Mesendoderm (in vitro differentiated cells): ENCODE measurements at regions not wholly inside any gene's neighbourhood (a gene's known extent, or its start where the extent isn't known, plus 50 kb on each side); places are given as distances from the start of the nearest gene placed in this dataset.
"Not testable (repeated sequence)": the region's sequence is repeated elsewhere in the genome, so short reads cannot be mapped to it uniquely, and the experiment has no call there.

Experiments
- DNase-seq: peaks from one replicate; pipeline ENCODE4 v3.0.0; 2013
- H2AK5ac ChIP-seq: 2 replicates; pipeline ENCODE4 v1.6.1; 2013; ENCODE audit warnings: low read length, inconsistent platforms
- H2BK120ac ChIP-seq: 2 replicates; pipeline ENCODE4 v1.6.1; 2013; ENCODE audit warnings: low read depth, mild to moderate bottlenecking, low read length, moderate library complexity, mixed read lengths
- H2BK15ac ChIP-seq: replicated peaks from 2 replicates; pipeline ENCODE4 v1.6.1; 2013; ENCODE audit warnings: low read depth, mild to moderate bottlenecking, moderate library complexity
- H2BK5ac ChIP-seq: 2 replicates; pipeline ENCODE4 v1.6.1; 2013; ENCODE audit warnings: low read length, inconsistent platforms
- H3K18ac ChIP-seq: 2 replicates; pipeline ENCODE4 v1.6.1; 2013; ENCODE audit warnings: mild to moderate bottlenecking, low read length, mixed read lengths
- H3K23ac ChIP-seq: one replicate; pipeline ENCODE4 v1.6.1; 2013; ENCODE audit warnings: low read length
- H3K27ac ChIP-seq: 2 replicates; pipeline ENCODE4 v1.5.1; 2013; ENCODE audit warnings: low read depth, mild to moderate bottlenecking, inconsistent platforms, low read length, moderate library complexity
- H3K27me3 ChIP-seq: 2 replicates; pipeline ENCODE4 v1.6.1; 2013; ENCODE audit warnings: low read length, control low read depth, mild to moderate bottlenecking, inconsistent platforms; ENCODE audit not compliant: insufficient read depth, poor library complexity
- H3K36me3 ChIP-seq: 2 replicates; pipeline ENCODE4 v1.6.1; 2013; ENCODE audit warnings: low read length, inconsistent platforms; ENCODE audit not compliant: control insufficient read depth, insufficient read depth
- H3K4ac ChIP-seq: one replicate; pipeline ENCODE4 v1.6.1; 2013; ENCODE audit warnings: low read depth, mild to moderate bottlenecking, low read length, moderate library complexity
- H3K4me1 ChIP-seq: 2 replicates; pipeline ENCODE4 v1.6.1; 2013; ENCODE audit warnings: low read depth, low read length, inconsistent platforms; ENCODE audit not compliant: control insufficient read depth
- H3K4me2 ChIP-seq: 2 replicates; pipeline ENCODE4 v1.6.1; 2013; ENCODE audit warnings: low read length
- H3K4me3 ChIP-seq: 2 replicates; pipeline ENCODE4 v1.5.1; 2013; ENCODE audit warnings: mild to moderate bottlenecking, low read length
- H3K56ac ChIP-seq: one replicate; pipeline ENCODE4 v1.6.1; 2013; ENCODE audit warnings: low read length
- H3K79me1 ChIP-seq: 2 replicates; pipeline ENCODE4 v1.6.1; 2013; ENCODE audit warnings: low read length, inconsistent platforms
- H3K79me2 ChIP-seq: 2 replicates; pipeline ENCODE4 v1.6.1; 2013; ENCODE audit warnings: mild to moderate bottlenecking, low read length; ENCODE audit not compliant: control insufficient read depth, insufficient read depth
- H3K9ac ChIP-seq: 2 replicates; pipeline ENCODE4 v1.6.1; 2013; ENCODE audit warnings: low read length, inconsistent platforms
- H4K5ac ChIP-seq: one replicate; pipeline ENCODE4 v1.6.1; 2013; ENCODE audit warnings: low read length
- H4K8ac ChIP-seq: one replicate; pipeline ENCODE4 v1.6.1; 2013; ENCODE audit warnings: low read depth, mild to moderate bottlenecking, control low read depth, low read length, moderate library complexity
- WGBS: extraction: QIAGEN DNeasy Blood & Tissue Kit; methylation state at CpG from one replicate; pipeline ENCODE4 v1.1.7; 2013; ENCODE audit warnings: low lambda C conversion rate, missing lambda C conversion rate; ENCODE audit not compliant: insufficient coverage; ENCODE audit errors: extremely low coverage; 5-methylcytosine and 5-hydroxymethylcytosine counted together

DNA sequence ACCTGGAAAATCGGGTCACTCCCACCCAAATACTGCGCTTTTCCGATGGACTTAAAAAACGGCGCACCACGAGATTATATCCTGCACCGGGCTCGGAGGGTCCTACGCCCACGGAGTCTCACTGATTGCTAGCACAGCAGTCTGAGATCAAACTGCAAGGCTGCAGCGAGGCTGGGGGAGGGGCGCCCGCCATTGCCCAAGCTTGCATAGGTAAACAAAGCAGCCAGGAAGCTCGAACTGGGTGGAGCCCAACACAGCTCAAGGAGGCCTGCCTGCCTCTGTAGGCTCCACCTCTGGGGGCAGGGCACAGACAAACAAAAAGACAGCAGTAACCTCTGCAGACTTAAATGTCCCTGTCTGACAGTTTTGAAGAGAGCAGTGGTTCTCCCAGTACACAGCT is 226.5 kb upstream of the RGMB start:
- not testable (repeated sequence) for H3K27me3 ChIP-seq, H2BK15ac ChIP-seq, H3K4me1 ChIP-seq, H3K4me3 ChIP-seq, H3K36me3 ChIP-seq, H3K4me2 ChIP-seq, H3K79me2 ChIP-seq, H2BK5ac ChIP-seq, H3K23ac ChIP-seq, H3K18ac ChIP-seq, H4K8ac ChIP-seq, H2BK120ac ChIP-seq, H3K4ac ChIP-seq, H4K5ac ChIP-seq, H3K27ac ChIP-seq, DNase-seq, H3K79me1 ChIP-seq, H3K9ac ChIP-seq, H2AK5ac ChIP-seq, H3K56ac ChIP-seq
- WGBS: no CpG with 5 or more reads among the region's 14 CpGs

GRCh38 chr5:98556712-98557111 is 216.8 kb upstream of the RGMB start:
- H3K4me2 ChIP-seq: no peak overlapping the region
- H3K56ac ChIP-seq: no peak overlapping the region
- H3K27ac ChIP-seq: no peak overlapping the region
- no peak overlapping the region for H3K23ac ChIP-seq
- no peak overlapping the region for H2BK5ac ChIP-seq
- H2BK120ac ChIP-seq: no peak overlapping the region
- no peaks in the 10 kb centered on the region for H3K4me1 ChIP-seq
- no peak overlapping the region for H4K5ac ChIP-seq
- H3K4ac ChIP-seq: no peak overlapping the region
- H2BK15ac ChIP-seq: no peak overlapping the region
- H4K8ac ChIP-seq: no peak overlapping the region
- WGBS: no CpG with 5 or more reads among the region's 1 CpG
- H3K18ac ChIP-seq: no peak overlapping the region
- H3K27me3 ChIP-seq: no peaks in the 10 kb centered on the region
- no peak overlapping the region for H2AK5ac ChIP-seq
- no peak overlapping the region for H3K4me3 ChIP-seq
- no peaks in the 10 kb centered on the region for H3K36me3 ChIP-seq
- no peak overlapping the region for H3K9ac ChIP-seq
- DNase-seq: no peak
- no peaks in the 10 kb centered on the region for H3K79me1 ChIP-seq
- no peaks in the 10 kb centered on the region for H3K79me2 ChIP-seq

- Histone ChIP-seq H3K79me2 (no peaks in the 10 kb centered on the region), H3K4ac (no peak overlapping the region), H3K4me2 (no peak overlapping the region), H4K8ac (no peak overlapping the region), H3K27me3 (no peaks in the 10 kb centered on the region), H2BK120ac (no peak overlapping the region), H3K9ac (no peak overlapping the region), H3K56ac (no peak overlapping the region), H3K79me1 (no peaks in the 10 kb centered on the region), H3K4me1 (no peaks in the 10 kb centered on the region), H2BK5ac (no peak overlapping the region), H3K4me3 (no peak overlapping the region), H2AK5ac (no peak overlapping the region), H3K27ac (no peak overlapping the region), H3K18ac (no peak overlapping the region), H3K36me3 (no peaks in the 10 kb centered on the region), H3K23ac (no peak overlapping the region), H2BK15ac (no peak overlapping the region), H4K5ac (no peak overlapping the region)
- DNase-seq: no peak
Measured at GRCh38 chr5:98557916-98558315, 215.5 kb upstream of the RGMB start.

- no peak overlapping the region for H2BK15ac ChIP-seq
Measured at GRCh38 chr5:98563885-98564653, 209.4 kb upstream of the RGMB start.

GRCh38 chr5:98564836-98565235 is 208.6 kb upstream of the RGMB start:
- no peak overlapping the region for H3K9ac ChIP-seq
- H3K27me3 ChIP-seq: no peaks in the 10 kb centered on the region
- H3K4ac ChIP-seq: no peak overlapping the region
- H3K79me2 ChIP-seq: no peaks in the 10 kb centered on the region
- H4K8ac ChIP-seq: no peak overlapping the region
- H3K27ac ChIP-seq: no peak overlapping the region
- H3K23ac ChIP-seq: no peak overlapping the region
- H3K18ac ChIP-seq: no peak overlapping the region
- no peak for DNase-seq
- no peaks in the 10 kb centered on the region for H3K4me1 ChIP-seq
- H3K79me1 ChIP-seq: no peaks in the 10 kb centered on the region
- H3K4me2 ChIP-seq: no peak overlapping the region
- WGBS: no CpG with 5 or more reads among the region's 1 CpG
- H3K36me3 ChIP-seq: no peaks in the 10 kb centered on the region
- H2BK15ac ChIP-seq: no peak overlapping the region
- no peak overlapping the region for H2AK5ac ChIP-seq
- H4K5ac ChIP-seq: no peak overlapping the region
- no peak overlapping the region for H3K56ac ChIP-seq
- no peak overlapping the region for H2BK120ac ChIP-seq
- H2BK5ac ChIP-seq: no peak overlapping the region
- no peak overlapping the region for H3K4me3 ChIP-seq

More at GRCh38 chr5:98563885-98564653, 209.4 kb upstream of the RGMB start:
- H3K9ac ChIP-seq: no peak overlapping the region
- H3K27me3 ChIP-seq: no peaks in the 10 kb centered on the region
- no peak overlapping the region for H3K4me3 ChIP-seq
- H3K56ac ChIP-seq: no peak overlapping the region
- no CpG with 5 or more reads among the region's 2 CpGs for WGBS
- no peaks in the 10 kb centered on the region for H3K79me2 ChIP-seq
- H3K4ac ChIP-seq: no peak overlapping the region
- no peak overlapping the region for H4K5ac ChIP-seq
- no peak for DNase-seq
- no peak overlapping the region for H2BK120ac ChIP-seq
- no peak overlapping the region for H3K23ac ChIP-seq
- H3K27ac ChIP-seq: no peak overlapping the region
- no peak overlapping the region for H4K8ac ChIP-seq
- H2BK5ac ChIP-seq: no peak overlapping the region
- no peaks in the 10 kb centered on the region for H3K79me1 ChIP-seq
- no peak overlapping the region for H3K18ac ChIP-seq
- no peaks in the 10 kb centered on the region for H3K4me1 ChIP-seq
- H3K36me3 ChIP-seq: no peaks in the 10 kb centered on the region
- no peak overlapping the region for H3K4me2 ChIP-seq
- no peak overlapping the region for H2AK5ac ChIP-seq

DNA sequence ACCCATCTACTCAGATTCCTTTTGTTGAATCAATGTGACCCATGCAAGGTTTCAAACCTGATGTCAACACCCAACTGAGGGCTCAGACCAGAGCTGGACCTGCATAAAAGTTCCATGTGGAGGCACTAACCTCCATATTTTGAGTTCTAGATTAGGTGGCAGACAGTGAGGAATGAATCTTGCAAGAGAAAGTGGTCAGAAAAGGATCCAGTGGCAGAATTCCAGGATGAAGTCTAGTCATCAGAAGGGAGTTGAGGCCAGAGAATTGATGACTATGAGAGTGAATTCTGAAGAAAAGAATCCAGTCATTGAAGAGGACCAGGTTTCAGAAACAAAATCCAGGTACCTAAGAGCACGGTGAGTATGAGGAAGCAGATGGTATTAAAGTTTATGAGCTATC is 205.1 kb upstream of the RGMB start:
- no peak overlapping the region for H3K9ac ChIP-seq
- no peak overlapping the region for H3K23ac ChIP-seq
- no peaks in the 10 kb centered on the region for H3K4me1 ChIP-seq
- no peaks in the 10 kb centered on the region for H3K27me3 ChIP-seq
- H3K79me2 ChIP-seq: no peaks in the 10 kb centered on the region
- no peak overlapping the region for H3K27ac ChIP-seq
- no peak overlapping the region for H4K8ac ChIP-seq
- H3K4me3 ChIP-seq: no peak overlapping the region
- H4K5ac ChIP-seq: no peak overlapping the region
- no peak overlapping the region for H3K4ac ChIP-seq
- H3K36me3 ChIP-seq: no peaks in the 10 kb centered on the region
- no CpG with 5 or more reads among the region's 1 CpG for WGBS
- H2BK120ac ChIP-seq: no peak overlapping the region
- H3K4me2 ChIP-seq: no peak overlapping the region
- no peaks in the 10 kb centered on the region for H3K79me1 ChIP-seq
- no peak overlapping the region for H3K56ac ChIP-seq
- DNase-seq: no peak
- H2BK5ac ChIP-seq: no peak overlapping the region
- H2BK15ac ChIP-seq: no peak overlapping the region
- H3K18ac ChIP-seq: no peak overlapping the region
- H2AK5ac ChIP-seq: no peak overlapping the region
